Testis (tissue), 2 donors: ENCODE measurements at regions not wholly inside any gene's neighbourhood (a gene's known extent, or its start where the extent isn't known, plus 50 kb on each side); places are given as distances from the start of the nearest gene placed in this dataset.

Experiments
- CTCF ChIP-seq, 3 experiments: fragments of 450-650 bp in 2 of 3; fragments of 200-600 bp in 1 of 3; sonication (generic) in 1 of 3; IDR thresholded peaks; one replicate each; pipeline ENCODE4 v1.5.1; 2016 to 2019; ENCODE audit warnings: antibody characterized with exemption in 3 of 3, mild to moderate bottlenecking in 2 of 3, moderate library complexity in 1 of 3
- POLR2A ChIP-seq: fragments of 450-650 bp; IDR thresholded peaks from one replicate; pipeline ENCODE4 v1.6.1; 2017; ENCODE audit warnings: antibody characterized with exemption, mild to moderate bottlenecking, moderate library complexity

- TF ChIP-seq CTCF (IDR thresholded peaks at IDR 0.05) (no peak), POLR2A (no peak)
Observed at GRCh38 chr5:117424559-117424958, 849.9 kb upstream of the SEMA6A start.
